Erythroblast (primary cell): ENCODE measurements at regions not wholly inside any gene's neighbourhood (a gene's known extent, or its start where the extent isn't known, plus 50 kb on each side); places are given as distances from the start of the nearest gene placed in this dataset.

Experiments
- GATA1 ChIP-seq: IDR thresholded peaks from 2 replicates; pipeline ENCODE4 v1.6.1; 2011; ENCODE audit warnings: low read depth, mild to moderate bottlenecking, control low read depth, low read length, moderate library complexity
- POLR2A ChIP-seq: IDR thresholded peaks from 2 replicates; pipeline ENCODE4 v1.6.1; 2011; ENCODE audit warnings: mild to moderate bottlenecking, low read length

GRCh38 chr2:224099861-224100643, 61.0 kb upstream of the SERPINE2 start:
- TF ChIP-seq POLR2A = no peak
- TF ChIP-seq GATA1 = no peak
